ENCODE measurements at regions not wholly inside any gene's neighbourhood (a gene's known extent, or its start where the extent isn't known, plus 50 kb on each side); places are given as distances from the start of the nearest gene placed in this dataset.
"Not testable (repeated sequence)": the region's sequence is repeated elsewhere in the genome, so short reads cannot be mapped to it uniquely, and the experiment has no call there.

- DNase-seq, result no peak
Measured at GRCh38 chr12:18794000-18794399, 56.1 kb downstream of the CAPZA3 start.

GRCh38 chr12:18797604-18798003 is 59.7 kb downstream of the CAPZA3 start:
- no peak for DNase-seq

GRCh38 chr12:18798535-18799361 is 60.8 kb downstream of the CAPZA3 start:
- no peak for DNase-seq

- no peak for DNase-seq
Measured at GRCh38 chr12:18799561-18799960, 61.6 kb downstream of the CAPZA3 start.

- DNase-seq, result no peak
Measured at GRCh38 chr12:18805516-18806248, 67.8 kb downstream of the CAPZA3 start.

- no peak for DNase-seq
Measured at GRCh38 chr12:18807714-18808113, 69.8 kb downstream of the CAPZA3 start.

- no peak for DNase-seq
Measured at GRCh38 chr12:18808221-18808620, 70.3 kb downstream of the CAPZA3 start.

GRCh38 chr12:18810537-18811253 is 72.8 kb downstream of the CAPZA3 start:
- DNase-seq, result no peak

- DNase-seq, result no peak
Measured at GRCh38 chr12:18811273-18811672, 73.4 kb downstream of the CAPZA3 start.

GRCh38 chr12:18813753-18814152 is 75.8 kb downstream of the CAPZA3 start:
- DNase-seq, result no peak

GRCh38 chr12:18818579-18819268 is 80.8 kb downstream of the CAPZA3 start:
- DNase-seq, result no peak

- DNase-seq, result no peak
Measured at GRCh38 chr12:18819484-18819883, 81.6 kb downstream of the CAPZA3 start.

GRCh38 chr12:18823461-18823860 is 85.5 kb downstream of the CAPZA3 start:
- no peak for DNase-seq

- DNase-seq, result no peak
Measured at GRCh38 chr12:18824287-18824686, 86.4 kb downstream of the CAPZA3 start.

GRCh38 chr12:18825138-18825537 is 87.2 kb downstream of the CAPZA3 start:
- no peak for DNase-seq

- no peak for DNase-seq
Measured at GRCh38 chr12:18827913-18828312, 90.0 kb downstream of the CAPZA3 start.

- no peak for DNase-seq
Measured at GRCh38 chr12:18828483-18828882, 90.6 kb downstream of the CAPZA3 start.

GRCh38 chr12:18828987-18829386 is 91.1 kb downstream of the CAPZA3 start:
- DNase-seq, result no peak

- DNase-seq, result not testable (repeated sequence)
Measured at GRCh38 chr12:18832932-18833331, 95.0 kb downstream of the CAPZA3 start.

- DNase-seq, result no peak
Measured at GRCh38 chr12:18837025-18837424, 99.1 kb downstream of the CAPZA3 start.

GRCh38 chr12:18837505-18837904 is 99.6 kb downstream of the CAPZA3 start:
- DNase-seq, result no peak

- not testable (repeated sequence) for DNase-seq
Measured at GRCh38 chr12:18840997-18841396, 103.1 kb downstream of the CAPZA3 start.

GRCh38 chr12:18849080-18849479 is 111.2 kb downstream of the CAPZA3 start:
- DNase-seq, result no peak

Measured in DMS 273 treated with DMSO at 0.1 percent for 48 hours (cell line).